GM18499 (cell line): ENCODE measurements at regions not wholly inside any gene's neighbourhood (a gene's known extent, or its start where the extent isn't known, plus 50 kb on each side); places are given as distances from the start of the nearest gene placed in this dataset.

Experiments used
- ATAC-seq: cut with Tn5 transposase; IDR thresholded peaks from one replicate; pipeline ENCODE4 v1.9.1; 2021; ENCODE audit warnings: moderate number of reproducible peaks; ENCODE audit not compliant: insufficient read depth, unreplicated experiment

DNA sequence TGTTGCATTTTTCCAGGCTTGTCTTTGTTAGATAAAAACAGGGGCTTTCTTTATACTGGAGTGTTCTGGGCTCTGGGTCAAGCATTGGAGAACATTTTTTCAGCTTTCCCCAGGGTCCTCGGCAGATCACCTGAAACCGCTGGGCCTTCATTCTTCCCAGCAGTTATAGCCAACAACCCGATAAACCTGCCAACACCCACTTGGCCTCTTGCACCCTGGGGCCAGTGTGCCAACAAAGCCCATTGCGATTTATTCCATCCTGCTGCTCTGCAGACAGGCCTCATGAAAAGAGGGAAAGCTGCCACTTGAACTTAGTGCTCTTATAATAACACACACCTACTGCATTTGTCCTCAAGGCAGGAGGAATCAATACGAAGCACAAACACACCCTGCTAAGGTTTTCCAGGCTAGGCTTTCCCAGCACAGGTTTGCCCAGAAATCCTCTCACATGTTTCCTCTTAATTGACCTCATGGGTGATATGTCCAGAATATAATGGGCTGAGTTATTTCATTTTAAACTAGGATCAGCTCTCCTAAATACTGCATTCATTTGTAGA is 669.3 kb downstream of the LIG4 start:
- ATAC-seq = no peak

DNA sequence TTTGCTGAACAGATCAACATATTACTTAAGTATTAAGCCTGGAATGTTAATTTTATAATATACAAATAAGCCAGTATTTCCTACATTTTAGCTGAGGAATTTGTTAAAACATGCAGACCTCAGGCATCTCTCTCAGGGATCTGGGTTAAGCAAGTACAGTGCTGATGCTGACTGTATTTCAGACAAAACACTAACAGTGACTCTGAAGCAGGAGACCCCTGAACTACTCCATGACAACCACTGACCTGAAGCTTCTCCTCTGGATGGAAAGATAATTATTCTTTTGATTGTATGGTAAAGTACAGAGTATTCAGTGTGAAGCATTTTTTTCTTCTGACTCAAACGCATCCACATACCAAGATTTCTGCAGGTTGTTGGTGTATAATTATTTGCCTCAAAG is 680.8 kb downstream of the LIG4 start:
- ATAC-seq = no peak

DNA sequence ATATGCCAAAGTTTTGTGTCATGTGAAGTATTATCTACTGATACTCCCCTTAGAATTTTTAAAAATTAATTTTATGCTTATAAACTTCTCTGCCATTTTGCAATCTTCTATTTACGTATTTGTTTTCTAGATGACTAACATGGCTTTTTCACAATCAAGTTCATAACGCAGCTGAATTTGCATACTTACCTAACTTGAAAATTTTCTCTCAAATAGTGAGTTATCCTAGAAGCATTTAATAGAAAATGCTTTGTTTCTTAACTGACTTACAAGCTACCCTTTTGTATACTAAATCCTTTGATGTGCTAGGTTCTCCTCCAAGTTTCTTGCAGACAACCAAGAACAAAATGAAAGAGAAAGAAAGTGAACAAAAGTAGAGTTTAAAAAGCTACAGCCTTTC is 683.5 kb downstream of the LIG4 start:
- ATAC-seq = no peak

DNA sequence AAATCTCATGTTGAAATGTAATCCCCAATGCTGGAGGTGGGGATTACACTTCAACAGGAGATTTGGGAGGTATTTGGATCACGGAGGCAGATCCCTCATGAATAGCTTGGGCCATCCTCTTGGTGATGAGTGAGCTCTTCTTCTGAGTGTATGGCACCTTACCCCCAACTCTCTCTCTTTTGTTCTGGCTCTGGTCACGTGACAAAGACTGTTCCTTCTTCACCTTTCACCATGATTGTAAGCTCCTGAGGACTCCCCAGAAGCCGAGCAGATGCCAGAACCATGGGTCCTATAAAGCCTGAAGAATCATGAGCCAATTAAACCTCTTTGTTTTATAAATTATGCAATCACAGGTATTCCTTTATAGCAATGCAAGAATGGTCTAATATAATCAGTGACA is 684.2 kb downstream of the LIG4 start:
- no peak for ATAC-seq

DNA sequence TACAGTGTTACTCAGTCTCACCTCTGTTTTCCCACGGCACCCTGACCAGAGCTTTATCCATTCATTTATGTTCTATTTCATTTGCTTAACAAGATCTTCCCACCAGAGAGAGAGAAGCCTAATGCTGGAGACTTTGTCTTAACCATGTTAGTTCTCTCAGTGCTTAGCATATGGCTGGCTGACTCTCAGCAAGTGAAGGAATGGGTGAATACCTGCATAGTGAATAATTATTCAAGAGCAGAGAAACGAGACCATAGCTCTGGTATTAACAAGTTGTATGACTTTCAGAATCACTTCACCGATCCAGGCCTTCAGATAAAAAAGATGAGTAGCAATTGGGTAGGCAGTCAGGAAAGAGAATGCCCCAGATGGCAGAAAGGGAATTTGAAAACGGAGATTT is 686.3 kb downstream of the LIG4 start:
- ATAC-seq = no peak

DNA sequence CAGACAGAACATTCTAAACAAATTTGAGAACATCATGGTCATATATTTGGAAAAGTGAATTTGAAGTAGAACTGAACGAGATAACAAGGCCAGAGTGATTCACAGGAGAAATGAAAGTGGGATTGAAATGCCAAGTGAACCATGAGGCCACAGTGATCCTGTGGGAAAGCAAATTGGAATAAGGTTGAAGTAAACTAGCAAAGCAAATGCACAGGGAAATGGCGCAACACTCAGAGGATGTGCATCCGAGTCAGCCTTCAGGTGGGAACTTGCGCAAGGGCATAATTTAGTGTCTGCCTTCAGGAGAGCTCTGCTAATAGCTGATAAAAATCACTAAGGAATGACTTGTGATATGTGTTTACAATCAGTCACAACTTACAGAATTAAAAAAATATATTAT is 696.6 kb downstream of the LIG4 start:
- no peak for ATAC-seq

DNA sequence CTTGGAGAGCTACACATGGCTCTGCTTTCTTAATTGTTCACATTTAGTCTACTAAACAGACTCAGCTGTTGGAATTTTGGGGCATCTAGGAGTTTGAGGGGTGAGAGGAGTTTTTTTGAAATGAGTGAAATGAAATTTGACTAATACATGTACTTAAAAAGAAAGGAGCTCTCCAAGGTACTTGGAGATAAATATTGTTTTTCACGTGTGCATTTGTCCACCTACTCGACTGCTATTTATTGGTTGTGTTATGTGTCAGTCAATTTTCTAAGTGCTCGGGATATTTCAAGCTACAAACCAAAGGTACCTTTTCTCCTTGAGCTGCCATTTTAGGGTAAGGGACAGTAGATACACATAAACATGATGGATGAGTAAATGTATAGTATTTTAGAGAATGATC is 697.0 kb downstream of the LIG4 start:
- no peak for ATAC-seq

DNA sequence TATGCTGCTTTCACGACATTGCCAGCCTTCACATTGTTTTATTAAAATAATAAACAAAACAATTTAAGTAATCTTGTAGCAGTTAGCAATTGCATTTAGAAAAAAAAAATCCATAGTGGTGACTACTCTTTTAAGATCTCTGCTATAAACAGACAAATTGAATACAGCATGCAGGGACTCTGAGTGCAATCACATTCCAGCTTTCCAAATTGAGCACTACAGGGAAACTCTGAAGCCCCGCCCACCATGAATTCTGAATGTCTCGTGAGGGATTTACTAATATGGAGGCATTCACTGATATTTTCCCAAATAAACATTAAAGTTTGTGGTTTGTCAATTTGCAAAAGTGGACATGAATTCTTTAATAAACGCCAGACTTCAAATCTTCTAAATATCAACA is 698.8 kb downstream of the LIG4 start:
- no peak for ATAC-seq

DNA sequence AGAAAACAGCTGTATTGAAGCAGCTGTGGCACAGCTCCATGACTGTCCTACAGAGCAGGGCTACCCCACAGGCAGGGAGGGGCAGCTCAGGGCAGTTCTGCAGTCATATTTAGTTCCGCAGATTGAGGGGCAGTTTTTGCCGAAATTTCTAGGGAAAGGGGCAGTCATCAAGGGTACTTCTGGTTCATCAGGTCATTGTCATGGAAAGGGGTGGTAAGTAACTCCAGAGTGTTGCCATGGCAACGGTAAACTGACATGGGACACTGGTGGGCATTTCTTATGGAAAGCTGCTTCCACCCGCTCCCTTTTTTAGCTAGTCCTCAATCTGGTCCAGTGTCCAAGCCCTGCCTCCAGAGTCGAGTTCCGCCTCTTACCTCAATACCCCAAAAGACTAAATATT is 702.8 kb downstream of the LIG4 start:
- ATAC-seq = no peak

DNA sequence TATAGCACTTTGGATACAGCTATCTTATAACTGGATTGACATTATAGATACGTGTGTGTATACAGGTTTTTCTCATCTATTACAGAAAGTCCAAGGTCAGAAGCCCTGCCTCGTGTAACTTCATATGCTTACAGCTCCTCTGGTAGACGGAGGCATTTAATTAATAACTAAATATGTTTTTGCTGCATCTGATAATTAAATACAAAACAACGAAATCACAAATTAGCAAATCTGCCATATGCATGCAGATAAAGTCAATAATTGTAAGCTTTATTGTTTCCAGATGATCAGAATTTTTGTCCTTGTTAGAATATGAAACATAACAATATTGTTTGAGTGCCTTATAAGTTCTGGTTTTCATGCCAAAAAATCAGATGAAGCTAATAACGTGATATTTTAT is 717.7 kb downstream of the LIG4 start:
- ATAC-seq = no peak

DNA sequence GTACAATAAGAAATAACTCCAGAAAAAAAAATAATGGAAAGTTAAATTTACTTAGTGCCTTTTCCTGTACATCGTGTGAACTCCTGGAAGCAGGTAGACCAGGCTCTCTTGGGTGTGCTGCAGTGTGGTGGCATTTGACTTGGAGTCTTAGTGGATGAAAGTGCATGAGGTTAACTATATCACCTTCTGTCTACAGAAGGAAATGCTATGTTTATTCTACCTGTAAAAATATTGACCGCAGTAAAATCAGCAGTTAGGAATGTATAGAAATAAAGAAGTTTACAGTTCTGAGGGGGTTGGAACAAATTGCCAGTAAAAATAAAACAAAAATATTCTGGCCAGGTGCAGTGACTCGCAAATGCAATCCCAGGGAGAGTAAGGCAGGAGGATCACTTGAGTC is 722.1 kb downstream of the LIG4 start:
- ATAC-seq = no peak

DNA sequence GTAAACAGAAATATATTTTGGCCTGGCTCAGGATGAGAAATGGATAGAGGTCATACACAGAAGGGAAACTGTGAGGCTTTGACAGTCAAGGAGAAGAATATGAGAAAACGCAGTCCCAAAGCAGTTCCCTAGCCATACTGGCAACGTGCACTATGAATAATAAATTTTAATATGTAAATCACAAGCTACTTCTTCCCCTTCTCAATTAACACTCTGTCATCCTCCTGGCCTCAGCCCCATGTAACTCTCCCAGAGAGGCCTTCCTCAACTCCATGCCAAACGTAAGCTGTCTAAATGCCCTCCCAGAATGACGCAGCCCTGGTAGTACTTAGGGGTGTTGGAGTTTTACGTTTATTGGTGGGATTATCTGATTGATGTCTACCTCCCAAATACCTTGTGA is 732.6 kb downstream of the LIG4 start:
- ATAC-seq = no peak

DNA sequence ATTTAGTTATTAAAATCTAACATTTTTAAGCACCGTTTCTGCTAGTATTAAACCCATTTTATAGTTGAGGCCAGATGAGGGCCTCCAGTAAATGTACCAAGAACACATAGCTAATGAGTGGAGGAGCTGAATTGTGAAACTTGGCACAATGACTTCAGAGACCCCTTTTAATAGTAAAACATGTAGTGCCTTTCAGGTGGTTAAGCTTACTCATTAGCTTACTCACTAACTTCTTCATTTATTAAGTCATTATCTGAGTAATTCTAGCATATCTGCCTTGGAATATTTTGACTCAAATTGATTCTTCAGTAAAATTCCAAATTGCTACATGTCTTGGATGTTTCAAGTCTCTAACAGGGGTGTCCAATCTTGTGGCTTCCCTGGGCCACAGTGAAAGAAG is 735.2 kb downstream of the LIG4 start:
- no peak for ATAC-seq

DNA sequence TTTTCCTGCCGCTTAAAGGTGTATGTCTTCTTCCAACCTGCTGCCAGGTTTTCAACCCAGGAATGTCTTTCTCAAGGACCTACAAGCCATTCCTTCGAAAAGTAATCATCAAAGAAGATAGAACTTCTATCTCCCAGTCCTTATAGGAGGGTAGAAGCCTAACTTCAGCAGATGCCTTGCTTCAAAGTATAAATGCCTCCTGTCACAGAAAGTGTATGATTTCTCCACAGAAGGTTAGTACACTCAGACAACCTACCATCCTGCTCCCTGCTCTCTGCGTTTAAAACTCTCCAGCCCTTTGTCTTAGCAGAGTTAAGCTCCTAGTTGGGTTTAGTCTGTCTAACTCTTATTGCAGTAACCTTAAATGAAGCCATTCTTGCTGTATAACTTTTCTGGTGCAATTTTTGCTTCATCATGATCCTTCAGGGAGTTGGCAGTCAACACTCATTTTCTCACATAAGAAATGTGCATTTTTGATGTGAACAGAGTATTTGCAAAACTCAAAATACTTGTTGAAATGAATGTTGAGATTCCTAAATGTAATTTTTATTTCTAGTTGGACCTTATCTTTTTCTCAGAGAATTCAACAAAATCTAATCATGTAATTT is 737.5 kb downstream of the LIG4 start:
- ATAC-seq = no peak

DNA sequence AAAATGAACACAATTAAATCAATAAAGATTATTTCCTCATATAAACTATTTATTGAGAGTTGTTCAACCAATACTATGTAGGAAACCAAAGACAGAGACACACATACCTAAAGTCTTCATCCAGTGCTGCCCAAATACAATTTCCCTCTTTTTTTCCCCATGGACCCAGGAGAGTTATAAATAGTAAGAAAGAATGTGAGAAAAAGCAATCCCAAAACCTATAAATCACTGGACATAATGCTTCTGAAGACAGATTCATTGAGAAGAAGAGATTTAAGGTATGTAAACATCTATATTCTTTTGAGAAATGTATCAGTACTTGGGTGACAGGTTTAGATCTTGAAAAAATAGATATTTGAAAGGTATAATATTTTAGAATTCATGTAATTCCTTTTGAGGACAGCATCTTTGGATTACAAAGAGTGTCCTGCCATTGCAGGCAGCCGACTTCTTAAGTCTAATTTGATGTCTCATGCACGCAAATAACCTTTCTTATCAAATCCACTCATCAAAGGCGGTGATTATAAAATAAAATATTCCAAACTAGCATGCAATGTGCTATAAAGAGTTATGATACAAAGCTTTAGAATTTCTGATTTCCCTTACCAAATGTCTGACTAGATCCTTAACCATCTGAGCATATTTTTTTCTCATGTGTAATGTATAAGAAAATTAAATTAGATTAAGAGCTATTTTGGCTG is 739.4 kb downstream of the LIG4 start:
- no peak for ATAC-seq

DNA sequence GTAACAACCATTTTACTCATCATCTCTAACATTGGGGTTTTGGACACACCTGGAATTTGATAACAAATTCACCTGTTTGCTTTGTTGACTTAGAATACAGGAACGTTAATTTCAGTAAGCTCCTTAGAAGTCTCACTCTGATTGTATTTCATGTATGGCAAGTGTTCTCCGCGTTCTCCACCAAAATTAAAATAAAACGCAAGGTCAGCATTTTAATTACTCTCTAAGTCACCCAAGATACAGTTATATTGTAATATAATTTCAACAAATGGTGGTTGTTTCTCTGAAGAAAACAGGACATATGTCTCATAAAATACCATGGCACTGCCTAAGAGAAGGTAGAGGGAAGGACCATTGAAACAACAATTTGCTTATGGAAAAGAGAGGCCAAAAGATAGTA is 742.1 kb downstream of the LIG4 start:
- ATAC-seq = no peak

DNA sequence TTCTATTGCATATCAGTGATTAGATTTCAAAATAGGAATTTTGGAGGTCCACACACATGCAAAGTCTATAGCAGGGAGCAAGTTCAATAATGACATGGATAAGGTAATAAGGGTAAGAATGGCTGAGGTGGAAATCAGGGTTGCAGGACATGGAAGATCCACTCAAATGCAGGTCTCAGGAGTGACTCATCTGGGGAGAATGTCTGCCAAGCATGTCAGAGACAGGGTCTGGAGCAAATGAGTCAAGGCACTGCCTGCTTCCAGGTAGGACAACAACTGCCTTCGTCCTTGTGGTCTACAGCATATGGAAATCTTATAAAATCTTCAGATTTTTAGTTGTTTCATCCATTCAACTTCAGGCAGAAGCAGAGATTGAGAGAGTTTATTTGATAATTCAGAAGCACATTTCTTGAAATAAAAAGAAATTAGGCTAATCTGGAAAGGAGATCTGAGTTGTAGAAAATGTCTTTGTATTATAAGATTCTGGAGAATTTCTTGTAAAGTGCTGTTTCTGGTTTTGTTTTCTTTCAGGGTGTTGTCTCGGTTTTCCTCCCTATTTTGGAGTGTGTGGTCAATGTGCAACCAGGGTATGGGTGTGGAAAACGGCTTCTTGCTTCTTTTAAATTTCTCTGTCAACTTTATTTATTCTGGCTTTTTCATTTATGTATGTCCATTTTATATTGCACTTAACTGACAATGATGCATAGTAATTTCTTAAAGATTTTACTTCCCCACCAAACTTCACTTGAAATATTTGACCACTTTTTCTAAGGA is 748.8 kb downstream of the LIG4 start:
- ATAC-seq = no peak

DNA sequence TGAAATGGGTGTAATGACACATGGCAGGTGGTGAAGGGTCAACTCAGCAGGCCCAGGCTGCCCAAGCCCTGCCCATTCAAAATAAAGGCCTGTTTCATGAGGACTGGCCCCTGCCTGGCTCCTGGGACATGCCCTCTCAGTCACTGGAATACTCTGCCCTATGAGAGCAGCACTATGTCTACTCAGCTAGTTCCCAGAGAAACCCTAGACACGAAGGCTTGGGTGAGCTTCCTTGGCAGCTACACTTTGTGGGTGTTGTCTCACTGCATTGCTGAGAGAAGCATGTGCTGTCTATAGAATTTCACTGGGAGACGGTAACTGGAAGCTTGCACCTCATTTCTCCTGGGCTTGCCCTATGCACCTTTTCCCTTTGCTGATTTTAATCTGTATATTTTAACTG is 752.8 kb downstream of the LIG4 start:
- ATAC-seq = no peak

DNA sequence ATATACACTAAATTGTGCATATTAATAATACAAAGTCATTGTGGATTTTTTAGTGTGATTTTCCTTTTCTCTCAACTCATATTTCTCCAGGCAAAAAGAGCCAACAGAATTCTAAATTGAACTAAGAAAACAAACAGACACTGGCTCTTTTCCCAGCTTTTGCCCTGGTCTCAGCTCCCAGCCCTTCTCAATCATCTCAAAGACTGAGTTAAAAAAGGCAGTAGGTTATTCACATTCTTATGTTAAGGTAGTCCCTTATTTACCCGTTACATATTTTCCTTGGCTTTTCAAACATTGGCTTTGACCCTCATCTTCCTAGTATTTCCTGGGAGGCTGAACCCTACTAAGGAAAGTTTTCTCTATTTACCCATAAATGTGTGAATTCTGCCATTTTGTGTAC is 753.6 kb downstream of the LIG4 start:
- ATAC-seq = no peak

DNA sequence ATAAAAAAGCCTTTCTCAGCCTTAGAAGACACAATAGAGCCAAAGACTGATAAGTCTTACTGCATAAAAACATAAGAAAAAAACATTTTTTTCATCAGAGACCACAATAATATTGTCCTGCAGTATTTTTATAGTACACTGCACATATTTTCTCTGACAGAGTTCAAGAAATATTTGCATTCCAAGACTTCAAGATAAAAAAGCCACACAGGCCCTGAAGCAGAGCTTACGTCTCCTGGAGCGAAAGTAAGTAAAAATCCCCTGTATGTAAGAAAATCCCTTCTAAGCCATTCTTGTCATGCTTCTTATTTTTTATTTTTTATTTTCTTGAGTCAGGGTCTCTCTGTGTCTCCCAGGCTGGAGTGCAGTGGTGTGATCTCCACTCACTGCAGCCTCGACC is 755.9 kb downstream of the LIG4 start:
- no peak for ATAC-seq

DNA sequence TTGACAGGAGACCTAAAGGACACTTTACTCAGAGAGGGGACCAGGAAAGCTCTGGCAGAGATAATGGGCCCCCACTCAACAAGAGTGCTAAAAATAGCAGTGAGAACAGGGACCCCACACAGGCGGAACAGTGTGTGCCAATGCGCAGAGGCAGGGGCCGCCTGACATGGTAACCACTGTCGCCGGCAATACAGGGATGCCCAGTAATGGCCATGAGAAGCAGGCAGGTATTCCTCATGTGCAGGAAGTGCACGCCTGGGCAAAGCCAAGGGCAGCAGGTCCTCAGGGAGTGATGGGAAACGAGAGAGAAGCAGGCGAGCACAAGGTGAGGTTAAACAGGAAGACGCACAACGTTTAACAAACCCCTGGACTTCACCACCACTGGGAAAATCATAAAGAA is 757.1 kb downstream of the LIG4 start:
- ATAC-seq = no peak
